KMS-11 (cell line): ENCODE measurements at regions not wholly inside any gene's neighbourhood (a gene's known extent, or its start where the extent isn't known, plus 50 kb on each side); places are given as distances from the start of the nearest gene placed in this dataset.

Experiments
- H2AFZ ChIP-seq: fragments of 200-600 bp; sonication (generic); 2 replicates; pipeline ENCODE4 v1.6.1; 2016; ENCODE audit warnings: antibody characterized with exemption, mixed run types, low read depth
- H3K27ac ChIP-seq: fragments of 200-600 bp; sonication (generic); 2 replicates; pipeline ENCODE4 v1.6.1; 2016; ENCODE audit warnings: mild to moderate bottlenecking, mixed run types
- H3K27me3 ChIP-seq: fragments of 200-600 bp; sonication (generic); 2 replicates; pipeline ENCODE4 v1.6.1; 2017; ENCODE audit warnings: mild to moderate bottlenecking, low read depth, mixed run types, moderate library complexity; ENCODE audit not compliant: insufficient read depth
- H3K36me3 ChIP-seq: fragments of 200-600 bp; sonication (generic); 2 replicates; pipeline ENCODE4 v1.6.1; 2017; ENCODE audit warnings: mild to moderate bottlenecking, mixed run types; ENCODE audit not compliant: insufficient read depth
- H3K4me1 ChIP-seq: fragments of 200-600 bp; sonication (generic); 2 replicates; pipeline ENCODE4 v1.6.1; 2016; ENCODE audit warnings: mild to moderate bottlenecking, low read depth, mixed run types; ENCODE audit not compliant: poor library complexity, severe bottlenecking
- H3K4me2 ChIP-seq: fragments of 200-600 bp; sonication (generic); 2 replicates; pipeline ENCODE4 v1.7.0; 2016; ENCODE audit warnings: mild to moderate bottlenecking, mixed run types
- H3K4me3 ChIP-seq: fragments of 200-600 bp; sonication (generic); IDR thresholded peaks from 2 replicates; pipeline ENCODE4 v1.6.1; 2017; ENCODE audit warnings: low read depth, low read length, mixed read lengths; ENCODE audit not compliant: insufficient read depth
- H3K79me2 ChIP-seq: fragments of 200-600 bp; sonication (generic); 2 replicates; pipeline ENCODE4 v1.6.1; 2016; ENCODE audit warnings: low read depth, mixed run types; ENCODE audit not compliant: insufficient read depth
- H3K9ac ChIP-seq: fragments of 200-600 bp; sonication (generic); 2 replicates; pipeline ENCODE4 v1.6.1; 2016; ENCODE audit warnings: mild to moderate bottlenecking, mixed run types
- H4K20me1 ChIP-seq: fragments of 200-600 bp; sonication (generic); 2 replicates; pipeline ENCODE4 v1.6.1; 2016; ENCODE audit warnings: mild to moderate bottlenecking, mixed run types; ENCODE audit not compliant: insufficient read depth
- TF ChIP-seq, protein P1 (sequence below): fragments of 200-600 bp; sonication (generic); conservative IDR thresholded peaks from 2 replicates; pipeline ENCODE4 v1.6.1; 2017; ENCODE audit warnings: low read depth, mild to moderate bottlenecking, antibody characterized with exemption, low read length, moderate library complexity, mixed read lengths

DNA sequence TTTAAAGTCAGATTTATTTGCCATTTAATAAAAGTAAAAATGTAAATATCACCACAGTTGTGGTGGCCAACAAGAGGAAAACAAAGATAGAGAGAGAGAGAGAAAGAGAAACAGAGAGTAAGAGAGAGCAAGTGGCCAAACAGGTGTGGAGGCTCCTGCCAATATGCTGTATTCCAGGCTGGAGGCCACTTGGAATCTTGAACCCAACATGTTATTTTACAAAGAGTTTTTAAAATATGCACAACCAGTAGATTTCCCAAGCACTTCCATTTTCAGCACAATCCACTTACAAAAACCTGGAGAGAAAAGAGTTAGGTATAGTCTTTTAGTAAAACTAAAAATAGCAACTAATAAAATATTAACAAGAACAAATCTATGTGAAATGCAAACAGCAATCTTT lies 1323.1 kb upstream of the CITED2 start:
- Histone ChIP-seq H3K4me3 (no peak overlapping the region), H3K27ac (no peak overlapping the region), H3K4me2 (no peak overlapping the region), H3K4me1 (no peaks in the 10 kb centered on the region), H3K27me3 (no peaks in the 10 kb centered on the region), H2AFZ (no peak overlapping the region), H3K79me2 (no peaks in the 10 kb centered on the region), H3K36me3 (no peaks in the 10 kb centered on the region), H4K20me1 (no peaks in the 10 kb centered on the region), H3K9ac (no peak overlapping the region)
- TF ChIP-seq, protein P1, sequence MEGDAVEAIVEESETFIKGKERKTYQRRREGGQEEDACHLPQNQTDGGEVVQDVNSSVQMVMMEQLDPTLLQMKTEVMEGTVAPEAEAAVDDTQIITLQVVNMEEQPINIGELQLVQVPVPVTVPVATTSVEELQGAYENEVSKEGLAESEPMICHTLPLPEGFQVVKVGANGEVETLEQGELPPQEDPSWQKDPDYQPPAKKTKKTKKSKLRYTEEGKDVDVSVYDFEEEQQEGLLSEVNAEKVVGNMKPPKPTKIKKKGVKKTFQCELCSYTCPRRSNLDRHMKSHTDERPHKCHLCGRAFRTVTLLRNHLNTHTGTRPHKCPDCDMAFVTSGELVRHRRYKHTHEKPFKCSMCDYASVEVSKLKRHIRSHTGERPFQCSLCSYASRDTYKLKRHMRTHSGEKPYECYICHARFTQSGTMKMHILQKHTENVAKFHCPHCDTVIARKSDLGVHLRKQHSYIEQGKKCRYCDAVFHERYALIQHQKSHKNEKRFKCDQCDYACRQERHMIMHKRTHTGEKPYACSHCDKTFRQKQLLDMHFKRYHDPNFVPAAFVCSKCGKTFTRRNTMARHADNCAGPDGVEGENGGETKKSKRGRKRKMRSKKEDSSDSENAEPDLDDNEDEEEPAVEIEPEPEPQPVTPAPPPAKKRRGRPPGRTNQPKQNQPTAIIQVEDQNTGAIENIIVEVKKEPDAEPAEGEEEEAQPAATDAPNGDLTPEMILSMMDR: no peak

DNA sequence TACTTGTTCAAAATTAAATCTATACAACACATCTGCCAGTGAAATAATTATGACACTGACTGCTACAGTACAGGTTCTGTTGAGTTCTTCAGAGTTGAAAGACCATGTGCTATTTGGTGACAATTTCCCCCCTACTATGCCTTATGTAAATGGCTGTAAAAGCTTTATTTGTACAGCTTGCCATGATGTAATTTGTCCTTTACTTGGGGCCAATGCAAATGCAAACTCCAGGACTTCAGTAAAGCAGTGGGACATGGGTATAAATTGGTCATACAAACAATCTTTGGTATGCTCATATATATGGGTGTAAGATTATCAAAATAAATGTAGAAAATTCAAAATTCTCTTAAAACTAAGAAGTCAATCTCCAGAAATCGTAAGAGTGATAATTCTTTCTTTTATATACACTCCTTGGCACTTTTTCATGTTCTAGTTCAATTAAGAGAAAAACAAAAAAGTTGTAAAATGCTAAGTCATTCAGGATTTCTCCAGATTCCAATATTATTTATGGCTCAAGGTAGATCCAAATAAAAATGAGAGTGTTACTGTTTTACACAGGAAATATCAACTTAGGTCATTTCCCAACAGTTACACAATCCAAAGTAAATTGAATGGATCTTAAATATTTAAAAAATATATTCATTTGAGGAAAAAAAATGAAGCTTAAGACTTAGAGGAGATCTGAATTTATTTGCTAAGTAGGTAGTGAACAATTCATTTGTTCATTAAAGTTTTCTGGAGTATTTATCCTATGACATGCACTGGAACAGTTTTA lies 1310.5 kb upstream of the CITED2 start:
- no peak overlapping the region for H2AFZ ChIP-seq
- no peak overlapping the region for H3K4me2 ChIP-seq
- no peaks in the 10 kb centered on the region for H3K27me3 ChIP-seq
- H3K36me3 ChIP-seq: no peaks in the 10 kb centered on the region
- H3K9ac ChIP-seq: no peak overlapping the region
- H3K4me3 ChIP-seq: no peak overlapping the region
- no peaks in the 10 kb centered on the region for H4K20me1 ChIP-seq
- no peaks in the 10 kb centered on the region for H3K4me1 ChIP-seq
- no peak overlapping the region for H3K27ac ChIP-seq
- no peaks in the 10 kb centered on the region for H3K79me2 ChIP-seq
- TF ChIP-seq, protein P1: no peak

DNA sequence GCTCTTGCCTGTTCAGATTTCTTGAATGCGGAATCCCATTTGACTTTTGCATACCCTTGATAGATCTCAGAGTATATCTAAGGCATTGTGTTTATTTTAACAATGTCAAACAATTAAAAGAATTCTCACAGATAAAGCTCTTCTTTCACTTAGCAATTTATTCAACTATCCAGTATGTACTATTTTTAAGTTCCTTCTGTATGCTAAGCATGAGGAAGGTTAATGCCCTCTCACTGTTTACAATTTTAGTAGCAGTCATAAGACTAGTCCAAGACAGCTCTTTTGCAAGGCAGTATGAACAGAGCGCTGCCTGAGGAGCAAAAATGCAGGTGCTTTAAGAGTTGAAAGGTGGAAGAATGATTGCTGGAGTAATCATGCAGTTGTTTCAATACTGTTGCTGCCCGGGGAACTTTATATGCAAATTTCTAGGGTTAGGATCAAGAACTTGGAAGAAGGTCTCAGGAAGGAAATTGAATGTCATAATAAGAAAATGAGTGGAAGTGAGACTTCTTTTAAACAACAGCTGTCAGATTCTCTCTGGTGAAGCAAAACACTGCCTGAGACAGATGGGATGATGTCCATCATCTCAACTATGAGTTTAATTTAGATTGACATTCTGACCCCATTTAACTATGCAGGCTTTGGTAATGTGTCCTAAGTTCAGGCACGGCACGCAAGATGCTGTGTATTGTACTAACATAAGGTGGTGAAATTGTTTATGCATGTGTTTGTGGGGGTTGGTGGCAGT lies 1303.5 kb upstream of the CITED2 start:
- no peak overlapping the region for H2AFZ ChIP-seq
- no peaks in the 10 kb centered on the region for H3K27me3 ChIP-seq
- TF ChIP-seq, protein P1: no peak
- no peak overlapping the region for H3K9ac ChIP-seq
- no peaks in the 10 kb centered on the region for H3K4me1 ChIP-seq
- H3K36me3 ChIP-seq: no peaks in the 10 kb centered on the region
- H3K79me2 ChIP-seq: no peaks in the 10 kb centered on the region
- no peak overlapping the region for H3K27ac ChIP-seq
- no peaks in the 10 kb centered on the region for H4K20me1 ChIP-seq
- H3K4me3 ChIP-seq: no peak overlapping the region
- H3K4me2 ChIP-seq: no peak overlapping the region

DNA sequence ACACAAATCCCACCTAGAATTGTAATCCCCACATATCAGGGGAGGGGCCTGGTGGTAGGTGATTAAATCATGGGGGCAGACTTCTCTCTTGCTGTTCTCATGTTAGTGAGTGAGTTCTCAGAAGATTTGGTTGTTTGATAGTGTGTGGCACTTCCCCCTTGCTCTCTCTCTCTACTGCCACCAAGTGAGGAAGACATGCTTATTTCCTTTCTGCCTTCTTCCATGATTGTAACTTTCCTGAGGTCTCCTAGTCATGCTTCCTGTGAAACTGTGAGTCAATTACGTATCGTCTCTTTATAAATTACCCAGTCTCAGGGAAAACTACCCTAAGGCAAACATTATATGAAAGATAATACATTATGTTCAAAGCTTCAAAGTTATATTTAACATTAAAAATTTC lies 1297.5 kb upstream of the CITED2 start:
- no peak overlapping the region for H2AFZ ChIP-seq
- no peak overlapping the region for H3K4me2 ChIP-seq
- no peaks in the 10 kb centered on the region for H3K79me2 ChIP-seq
- no peaks in the 10 kb centered on the region for H3K4me1 ChIP-seq
- no peak overlapping the region for H3K4me3 ChIP-seq
- H3K9ac ChIP-seq: no peak overlapping the region
- TF ChIP-seq, protein P1: no peak
- H4K20me1 ChIP-seq: no peaks in the 10 kb centered on the region
- no peaks in the 10 kb centered on the region for H3K36me3 ChIP-seq
- no peaks in the 10 kb centered on the region for H3K27me3 ChIP-seq
- H3K27ac ChIP-seq: no peak overlapping the region
